Peyer's patch (tissue), 4 donors: ENCODE measurements at regions not wholly inside any gene's neighbourhood (a gene's known extent, or its start where the extent isn't known, plus 50 kb on each side); places are given as distances from the start of the nearest gene placed in this dataset.

ENCODE experiments used
- DNase-seq, 3 donors: peaks; one replicate each; pipeline ENCODE4 v3.0.0-alpha.2; 2017 to 2019
- H3K27ac ChIP-seq, 4 donors: fragments of 200-600 bp; sonication (generic); one replicate each; pipeline ENCODE4 v1.5.1; 2016 to 2019
- H3K27me3 ChIP-seq, 2 donors: fragments of 200-600 bp; sonication (generic); one replicate each; pipeline ENCODE4 v1.5.1; 2019
- H3K36me3 ChIP-seq, 3 donors: fragments of 200-600 bp; sonication (generic); one replicate each; pipeline ENCODE4 v1.5.1; 2016 to 2019
- H3K4me1 ChIP-seq, 4 donors: fragments of 200-600 bp; sonication (generic); one replicate each; pipeline ENCODE4 v1.5.1; 2016 to 2019
- H3K4me3 ChIP-seq, 4 donors: fragments of 200-600 bp; sonication (generic); 1 replicate in 3 of 4; 2 replicates in 1 of 4; pipeline ENCODE4 v1.5.1; 2016 to 2019; ENCODE audit warnings: mild to moderate bottlenecking in 1 of 4
- H3K9me3 ChIP-seq, 4 donors: fragments of 200-600 bp; sonication (generic); one replicate each; pipeline ENCODE4 v1.5.1; 2016 to 2019; ENCODE audit warnings: mild to moderate bottlenecking in 1 of 4
- POLR2A ChIP-seq, 2 donors: fragments of 450-650 bp; IDR thresholded peaks; one replicate each; pipeline ENCODE4 v1.5.1; 2017; ENCODE audit warnings: antibody characterized with exemption in 2 of 2, mild to moderate bottlenecking in 2 of 2, moderate library complexity in 2 of 2
- TF ChIP-seq, protein P1 (sequence below), 6 experiments: fragments of 450-650 bp in 4 of 6; fragments of 200-600 bp in 2 of 6; sonication (generic) in 1 of 6; IDR thresholded peaks; one replicate each; pipeline ENCODE4 v1.5.1; 2017 to 2019; ENCODE audit warnings: antibody characterized with exemption in 6 of 6, mild to moderate bottlenecking in 3 of 6, moderate library complexity in 1 of 6

GRCh38 chr20:22480336-22480735, 104.0 kb downstream of the FOXA2 start:
- no peaks in the 10 kb centered on the region for H3K4me1 ChIP-seq
- H3K4me3 ChIP-seq = no peak overlapping the region
- H3K36me3 ChIP-seq = no peaks in the 10 kb centered on the region
- no peaks in the 10 kb centered on the region for H3K27me3 ChIP-seq
- TF ChIP-seq POLR2A (IDR thresholded peaks at IDR 0.05) = no peak
- TF ChIP-seq, protein P1, sequence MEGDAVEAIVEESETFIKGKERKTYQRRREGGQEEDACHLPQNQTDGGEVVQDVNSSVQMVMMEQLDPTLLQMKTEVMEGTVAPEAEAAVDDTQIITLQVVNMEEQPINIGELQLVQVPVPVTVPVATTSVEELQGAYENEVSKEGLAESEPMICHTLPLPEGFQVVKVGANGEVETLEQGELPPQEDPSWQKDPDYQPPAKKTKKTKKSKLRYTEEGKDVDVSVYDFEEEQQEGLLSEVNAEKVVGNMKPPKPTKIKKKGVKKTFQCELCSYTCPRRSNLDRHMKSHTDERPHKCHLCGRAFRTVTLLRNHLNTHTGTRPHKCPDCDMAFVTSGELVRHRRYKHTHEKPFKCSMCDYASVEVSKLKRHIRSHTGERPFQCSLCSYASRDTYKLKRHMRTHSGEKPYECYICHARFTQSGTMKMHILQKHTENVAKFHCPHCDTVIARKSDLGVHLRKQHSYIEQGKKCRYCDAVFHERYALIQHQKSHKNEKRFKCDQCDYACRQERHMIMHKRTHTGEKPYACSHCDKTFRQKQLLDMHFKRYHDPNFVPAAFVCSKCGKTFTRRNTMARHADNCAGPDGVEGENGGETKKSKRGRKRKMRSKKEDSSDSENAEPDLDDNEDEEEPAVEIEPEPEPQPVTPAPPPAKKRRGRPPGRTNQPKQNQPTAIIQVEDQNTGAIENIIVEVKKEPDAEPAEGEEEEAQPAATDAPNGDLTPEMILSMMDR (IDR thresholded peaks at IDR 0.05) = no peak
- H3K9me3 ChIP-seq = no peaks in the 10 kb centered on the region
- no peak for DNase-seq
- no peak overlapping the region for H3K27ac ChIP-seq

DNA sequence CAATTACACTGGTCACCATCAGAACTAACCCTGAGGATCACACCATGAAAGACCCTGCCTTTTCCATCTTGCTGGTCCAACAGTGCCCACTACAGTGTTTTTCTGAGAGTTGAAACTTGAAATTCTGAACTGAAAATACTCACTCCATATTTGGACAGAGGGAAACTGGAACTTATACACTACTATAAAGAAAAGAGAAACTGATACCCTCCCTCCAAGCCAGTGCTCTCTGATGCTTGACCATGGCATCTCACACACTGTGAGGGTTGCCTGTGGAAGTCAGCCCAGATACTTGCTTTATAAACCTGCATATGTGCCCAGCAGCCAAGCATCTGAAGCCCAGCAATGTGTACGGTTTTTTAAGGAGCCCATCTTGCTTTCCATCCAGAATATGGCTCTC, 108.7 kb downstream of the FOXA2 start:
- TF ChIP-seq, protein P1 (IDR thresholded peaks at IDR 0.05) = no peak
- no peak for TF ChIP-seq POLR2A (IDR thresholded peaks at IDR 0.05)
- no peaks in the 10 kb centered on the region for H3K27me3 ChIP-seq
- no peaks in the 10 kb centered on the region for H3K4me1 ChIP-seq
- H3K9me3 ChIP-seq = no peaks in the 10 kb centered on the region
- DNase-seq = no peak
- no peak overlapping the region for H3K4me3 ChIP-seq
- no peaks in the 10 kb centered on the region for H3K36me3 ChIP-seq
- H3K27ac ChIP-seq = no peak overlapping the region

GRCh38 chr20:22474224-22474623, 110.1 kb downstream of the FOXA2 start:
- no peaks in the 10 kb centered on the region for H3K9me3 ChIP-seq
- H3K27ac ChIP-seq = no peak overlapping the region
- DNase-seq = no peak
- TF ChIP-seq, protein P1 (IDR thresholded peaks at IDR 0.05) = no peak
- no peak for TF ChIP-seq POLR2A (IDR thresholded peaks at IDR 0.05)
- H3K4me1 ChIP-seq = no peaks in the 10 kb centered on the region
- H3K27me3 ChIP-seq = no peaks in the 10 kb centered on the region
- H3K4me3 ChIP-seq = no peak overlapping the region
- H3K36me3 ChIP-seq = no peaks in the 10 kb centered on the region

DNA sequence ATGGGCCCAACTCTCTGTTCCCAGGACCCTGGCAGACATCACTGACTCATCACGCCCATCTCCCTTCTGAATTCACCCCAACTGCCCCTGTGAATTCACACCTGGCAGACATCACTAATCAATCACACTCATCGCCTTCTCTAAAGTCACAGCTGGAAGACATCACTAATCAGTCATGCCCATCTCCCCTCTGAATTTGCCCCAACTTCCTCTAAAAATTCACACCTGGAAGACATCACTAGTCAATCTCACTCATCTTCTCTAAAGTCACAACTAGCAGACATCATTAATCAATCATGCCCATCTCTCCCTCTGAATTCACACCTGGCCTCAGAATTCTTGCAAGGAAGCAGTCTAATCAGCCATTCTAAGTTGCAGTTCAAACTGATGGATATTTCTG, 111.1 kb downstream of the FOXA2 start:
- no peaks in the 10 kb centered on the region for H3K4me1 ChIP-seq
- DNase-seq = no peak
- H3K4me3 ChIP-seq = no peak overlapping the region
- no peaks in the 10 kb centered on the region for H3K36me3 ChIP-seq
- H3K27me3 ChIP-seq = no peaks in the 10 kb centered on the region
- no peaks in the 10 kb centered on the region for H3K9me3 ChIP-seq
- no peak overlapping the region for H3K27ac ChIP-seq
- TF ChIP-seq, protein P1 (IDR thresholded peaks at IDR 0.05) = no peak
- TF ChIP-seq POLR2A (IDR thresholded peaks at IDR 0.05) = no peak

DNA sequence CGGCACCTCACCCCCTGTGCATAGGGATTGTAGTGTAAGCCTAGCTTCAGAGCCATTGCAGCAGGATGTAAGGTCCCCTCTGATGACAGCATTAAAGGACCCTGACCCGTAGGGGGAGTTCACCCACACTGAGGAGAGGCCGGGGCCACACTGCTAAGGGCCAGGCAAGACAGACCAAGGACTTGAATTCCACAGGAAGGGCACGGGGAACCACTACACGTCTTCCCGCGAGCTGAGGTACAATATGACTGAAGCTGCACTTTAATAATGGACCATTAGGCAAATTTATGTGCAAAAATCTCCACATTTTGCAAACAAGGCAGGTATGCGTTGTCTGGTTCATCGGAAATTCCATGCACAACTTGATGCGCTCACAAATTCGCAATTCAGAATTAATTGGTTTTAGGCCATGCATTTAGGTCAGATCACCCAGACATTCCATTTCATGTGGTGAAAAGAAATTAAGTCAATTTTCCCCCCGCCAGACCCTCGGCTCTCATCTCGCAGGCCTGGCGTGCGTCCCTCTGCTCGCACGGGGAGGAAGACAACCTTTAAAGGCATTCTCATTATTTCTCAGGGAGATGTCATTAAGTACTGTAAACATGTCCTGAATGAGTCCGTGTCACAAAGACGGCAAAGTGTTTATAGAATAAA, 111.8 kb downstream of the FOXA2 start:
- Histone ChIP-seq H3K36me3 (no peaks in the 10 kb centered on the region), H3K27ac (no peak overlapping the region), H3K27me3 (no peaks in the 10 kb centered on the region), H3K4me1 (no peaks in the 10 kb centered on the region), H3K4me3 (no peak overlapping the region), H3K9me3 (no peaks in the 10 kb centered on the region)
- no peak for TF ChIP-seq POLR2A (IDR thresholded peaks at IDR 0.05)
- no peak for DNase-seq

- no peaks in the 10 kb centered on the region for H3K27me3 ChIP-seq
- H3K27ac ChIP-seq = no peak overlapping the region
- no peaks in the 10 kb centered on the region for H3K9me3 ChIP-seq
- DNase-seq = no peak
- no peak overlapping the region for H3K4me3 ChIP-seq
- TF ChIP-seq, protein P1 (IDR thresholded peaks at IDR 0.05) = no peak
- H3K4me1 ChIP-seq = no peaks in the 10 kb centered on the region
- no peaks in the 10 kb centered on the region for H3K36me3 ChIP-seq
Measured at GRCh38 chr20:22471156-22471836, 113.1 kb downstream of the FOXA2 start.
